NB4 (cell line): ENCODE measurements at regions not wholly inside any gene's neighbourhood (a gene's known extent, or its start where the extent isn't known, plus 50 kb on each side); places are given as distances from the start of the nearest gene placed in this dataset.

Source experiments
- DNase-seq: peaks from one replicate; pipeline ENCODE4 v3.0.0; 2010; ENCODE audit warnings: low read depth
- H3K4me3 ChIP-seq: one replicate; pipeline ENCODE4 v1.5.1; 2011; ENCODE audit warnings: mild to moderate bottlenecking, low read depth, low read length, moderate library complexity
- MYC ChIP-seq: IDR thresholded peaks from 2 replicates; pipeline ENCODE4 v1.6.1; 2011; ENCODE audit warnings: low read depth, low read length
- POLR2A ChIP-seq: IDR thresholded peaks from 2 replicates; pipeline ENCODE4 v1.6.1; 2011; ENCODE audit warnings: mild to moderate bottlenecking; ENCODE audit not compliant: insufficient read length; ENCODE audit errors: extremely low read depth
- TF ChIP-seq, protein P1 (sequence below): IDR thresholded peaks from 2 replicates; pipeline ENCODE4 v1.6.1; 2011; ENCODE audit warnings: low read depth, low read length
- TF ChIP-seq, protein P2 (sequence below): IDR thresholded peaks from one replicate; pipeline ENCODE4 v1.5.1; 2012; ENCODE audit warnings: low read depth, low read length

DNA sequence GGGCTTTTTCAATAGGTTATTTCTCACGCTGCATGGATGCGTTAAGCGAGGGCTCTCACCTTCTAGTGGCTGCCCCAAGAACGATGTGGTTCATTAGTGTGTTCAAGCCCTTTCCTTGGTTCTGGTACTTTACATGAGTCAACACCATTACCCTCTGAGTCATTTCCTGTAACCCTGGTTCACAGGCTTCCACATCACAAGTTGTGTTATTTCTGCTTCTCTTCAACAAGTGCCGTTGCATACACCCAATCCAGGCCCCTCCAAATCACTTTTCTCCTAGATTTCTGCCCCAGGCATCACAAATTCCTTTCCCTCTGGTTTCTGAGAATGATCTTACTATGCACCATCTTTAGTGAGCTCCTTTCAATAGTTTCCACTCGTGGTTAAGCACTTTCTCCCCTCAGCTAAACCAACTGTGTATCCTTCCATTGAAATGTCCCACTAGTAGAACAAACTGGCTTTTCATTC, 69.5 kb upstream of the RAD23B start:
- TF ChIP-seq, protein P1, sequence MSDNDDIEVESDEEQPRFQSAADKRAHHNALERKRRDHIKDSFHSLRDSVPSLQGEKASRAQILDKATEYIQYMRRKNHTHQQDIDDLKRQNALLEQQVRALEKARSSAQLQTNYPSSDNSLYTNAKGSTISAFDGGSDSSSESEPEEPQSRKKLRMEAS = no peak
- TF ChIP-seq, protein P2, sequence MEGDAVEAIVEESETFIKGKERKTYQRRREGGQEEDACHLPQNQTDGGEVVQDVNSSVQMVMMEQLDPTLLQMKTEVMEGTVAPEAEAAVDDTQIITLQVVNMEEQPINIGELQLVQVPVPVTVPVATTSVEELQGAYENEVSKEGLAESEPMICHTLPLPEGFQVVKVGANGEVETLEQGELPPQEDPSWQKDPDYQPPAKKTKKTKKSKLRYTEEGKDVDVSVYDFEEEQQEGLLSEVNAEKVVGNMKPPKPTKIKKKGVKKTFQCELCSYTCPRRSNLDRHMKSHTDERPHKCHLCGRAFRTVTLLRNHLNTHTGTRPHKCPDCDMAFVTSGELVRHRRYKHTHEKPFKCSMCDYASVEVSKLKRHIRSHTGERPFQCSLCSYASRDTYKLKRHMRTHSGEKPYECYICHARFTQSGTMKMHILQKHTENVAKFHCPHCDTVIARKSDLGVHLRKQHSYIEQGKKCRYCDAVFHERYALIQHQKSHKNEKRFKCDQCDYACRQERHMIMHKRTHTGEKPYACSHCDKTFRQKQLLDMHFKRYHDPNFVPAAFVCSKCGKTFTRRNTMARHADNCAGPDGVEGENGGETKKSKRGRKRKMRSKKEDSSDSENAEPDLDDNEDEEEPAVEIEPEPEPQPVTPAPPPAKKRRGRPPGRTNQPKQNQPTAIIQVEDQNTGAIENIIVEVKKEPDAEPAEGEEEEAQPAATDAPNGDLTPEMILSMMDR = no peak
- no peak for TF ChIP-seq MYC
- TF ChIP-seq POLR2A = no peak
- peak; percentile 83 for DNase-seq
- H3K4me3 ChIP-seq = no peak overlapping the region

DNA sequence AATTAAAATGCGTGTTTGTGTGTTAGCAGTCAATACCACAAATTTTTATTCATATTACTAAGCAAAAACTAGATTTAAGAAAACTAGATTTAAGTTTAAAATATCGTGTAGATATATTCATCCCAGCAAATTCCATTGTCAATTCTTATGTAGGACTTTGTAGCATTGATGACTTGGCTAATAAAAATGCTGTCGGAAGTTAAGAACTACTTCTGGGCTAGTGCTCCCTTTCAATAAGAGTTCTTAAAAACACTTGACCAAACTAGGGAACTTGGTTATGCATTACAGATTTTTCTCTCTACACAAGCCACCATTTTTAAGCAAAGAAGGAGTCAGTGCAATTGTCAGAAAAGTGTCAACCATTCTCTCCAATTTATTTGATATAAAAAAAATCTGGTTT, 68.7 kb upstream of the RAD23B start:
- no peak for DNase-seq
- TF ChIP-seq, protein P2 = no peak
- TF ChIP-seq, protein P1 = no peak
- TF ChIP-seq MYC = no peak
- no peak for TF ChIP-seq POLR2A
- no peak overlapping the region for H3K4me3 ChIP-seq

DNA sequence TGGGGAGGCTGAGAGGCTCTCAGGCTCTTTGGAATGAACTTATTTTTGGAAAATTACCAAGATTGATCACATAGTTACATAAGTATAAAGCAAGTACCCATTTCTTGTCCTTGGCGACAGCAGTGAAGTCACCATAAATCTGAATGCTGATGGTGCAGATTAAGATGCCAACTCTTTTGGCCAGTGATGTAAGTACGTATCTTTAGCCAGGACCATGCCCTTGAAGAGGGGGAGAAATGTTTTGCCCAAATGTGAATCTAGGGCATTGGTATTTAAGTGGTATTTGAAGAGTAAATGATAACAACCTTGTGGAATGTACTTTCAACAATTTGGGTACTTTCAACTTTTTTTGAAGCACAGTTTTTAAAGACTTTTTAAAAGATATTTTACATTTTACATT, 68.2 kb upstream of the RAD23B start:
- DNase-seq = no peak
- H3K4me3 ChIP-seq = no peak overlapping the region
- TF ChIP-seq, protein P1 = no peak
- TF ChIP-seq, protein P2 = no peak
- TF ChIP-seq MYC = no peak
- no peak for TF ChIP-seq POLR2A

DNA sequence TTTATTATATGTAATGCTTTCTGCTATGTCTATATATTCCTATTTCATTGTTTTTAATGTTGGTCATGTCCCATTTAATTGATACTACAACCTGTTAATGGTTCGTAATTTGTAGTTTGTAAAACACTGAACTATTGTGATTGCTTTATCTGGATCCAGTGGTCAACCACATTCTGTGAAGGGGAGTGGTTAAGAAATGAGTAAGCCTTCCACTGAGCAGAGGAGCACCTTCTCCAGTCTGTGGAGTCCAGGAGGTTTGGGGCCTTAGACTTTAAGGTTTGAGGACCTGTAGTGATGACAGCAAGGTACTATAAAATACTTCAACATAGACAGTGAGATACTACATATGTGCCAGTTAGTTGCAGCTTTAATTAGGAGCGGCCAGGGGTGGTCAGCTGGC, 67.7 kb upstream of the RAD23B start:
- no peak for TF ChIP-seq POLR2A
- TF ChIP-seq, protein P2 = no peak
- no peak for TF ChIP-seq MYC
- no peak overlapping the region for H3K4me3 ChIP-seq
- peak; percentile 18 for DNase-seq

DNA sequence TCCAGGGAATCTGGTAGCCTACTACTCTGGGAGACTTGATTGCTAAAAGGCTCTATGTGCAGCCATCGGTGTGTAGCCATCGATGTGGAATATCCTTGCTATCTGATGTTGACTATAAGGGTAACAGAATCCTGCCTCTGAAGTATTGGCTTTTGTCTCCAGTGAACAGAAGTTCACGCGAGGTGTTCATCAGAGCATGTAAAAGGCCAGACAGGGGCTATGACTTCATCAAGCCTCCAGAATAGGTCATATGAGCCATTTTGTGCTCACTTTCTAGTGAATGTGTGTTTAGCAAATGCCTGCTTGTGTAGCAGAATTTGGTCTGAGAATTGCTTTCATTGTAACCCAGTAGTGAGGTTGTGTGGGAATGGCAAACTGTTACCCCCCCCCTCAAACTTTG, 66.8 kb upstream of the RAD23B start:
- TF ChIP-seq POLR2A (no peak), MYC (no peak)
- TF ChIP-seq, protein P2 = no peak
- TF ChIP-seq, protein P1 = no peak
- no peak for DNase-seq
- no peak overlapping the region for H3K4me3 ChIP-seq
